Neuronal stem cell (in vitro differentiated cells): ENCODE measurements at regions not wholly inside any gene's neighbourhood (a gene's known extent, or its start where the extent isn't known, plus 50 kb on each side); places are given as distances from the start of the nearest gene placed in this dataset.
A peak's percentile ranks its signal among the peaks of the same experiment; 100 is the strongest.

Source experiments
- DNase-seq: peaks from one replicate; pipeline ENCODE4 v3.0.0-alpha.2; 2013; ENCODE audit warnings: low spot score
- H2AFZ ChIP-seq: one replicate; pipeline ENCODE4 v1.6.1; 2013; ENCODE audit warnings: mild to moderate bottlenecking, low read length, inconsistent platforms
- H2AK5ac ChIP-seq: 2 replicates; pipeline ENCODE4 v1.6.1; 2013; ENCODE audit warnings: low read depth, mild to moderate bottlenecking, inconsistent platforms, low read length, moderate library complexity, mixed read lengths
- H2BK120ac ChIP-seq: 2 replicates; pipeline ENCODE4 v1.6.1; 2013; ENCODE audit warnings: low read depth, mild to moderate bottlenecking, inconsistent platforms, low read length, moderate library complexity, mixed read lengths
- H2BK12ac ChIP-seq: one replicate; pipeline ENCODE4 v1.6.1; 2013; ENCODE audit warnings: low read length, inconsistent platforms
- H2BK15ac ChIP-seq: 2 replicates; pipeline ENCODE4 v1.6.1; 2013; ENCODE audit warnings: mild to moderate bottlenecking, low read length, inconsistent platforms, mixed read lengths
- H2BK5ac ChIP-seq: one replicate; pipeline ENCODE4 v1.6.1; 2013; ENCODE audit warnings: inconsistent platforms, mild to moderate bottlenecking, low read length, moderate library complexity
- H3K14ac ChIP-seq: one replicate; pipeline ENCODE4 v1.6.1; 2013; ENCODE audit warnings: low read length, inconsistent platforms
- H3K18ac ChIP-seq: 2 replicates; pipeline ENCODE4 v1.6.1; 2013; ENCODE audit warnings: low read length, inconsistent platforms
- H3K23ac ChIP-seq: 2 replicates; pipeline ENCODE4 v1.6.1; 2013; ENCODE audit warnings: low read depth, mild to moderate bottlenecking, mixed read lengths, low read length, inconsistent platforms; ENCODE audit not compliant: poor library complexity
- H3K27ac ChIP-seq: replicated peaks from 3 replicates; pipeline ENCODE4 v1.5.1; 2013; ENCODE audit warnings: low read length, inconsistent platforms
- H3K27me3 ChIP-seq, 3 experiments: 2 replicates each; pipeline ENCODE4 v1.6.1; 2013; ENCODE audit warnings: low read length in 3 of 3, mild to moderate bottlenecking in 2 of 3, inconsistent platforms in 1 of 3, low read depth in 1 of 3, mixed read lengths in 1 of 3, moderate library complexity in 1 of 3; ENCODE audit not compliant: control insufficient read depth in 3 of 3, insufficient read depth in 3 of 3
- H3K36me3 ChIP-seq, 2 donors: replicated peaks in 1 of 2; 2 replicates each; pipeline ENCODE4 v1.6.1; 2013; ENCODE audit warnings: low read length in 2 of 2; ENCODE audit not compliant: control insufficient read depth in 2 of 2, insufficient read depth in 2 of 2
- H3K4ac ChIP-seq: 2 replicates; pipeline ENCODE4 v1.6.1; 2013; ENCODE audit warnings: inconsistent platforms, mild to moderate bottlenecking, low read length, moderate library complexity
- H3K4me1 ChIP-seq, 2 donors: 1 replicate in 1 of 2; 2 replicates in 1 of 2; pipeline ENCODE4 v1.6.1; 2013; ENCODE audit warnings: low read length in 2 of 2, low read depth in 1 of 2; ENCODE audit not compliant: control insufficient read depth in 2 of 2, insufficient read depth in 1 of 2
- H3K4me2 ChIP-seq: one replicate; pipeline ENCODE4 v1.6.1; 2013; ENCODE audit warnings: mild to moderate bottlenecking, low read length, inconsistent platforms; ENCODE audit not compliant: insufficient read depth, poor library complexity, severe bottlenecking
- H3K4me3 ChIP-seq, 2 donors: 2 replicates each; pipeline ENCODE4 v1.5.1; 2013; ENCODE audit warnings: low read length in 2 of 2, mild to moderate bottlenecking in 2 of 2, inconsistent platforms in 1 of 2, moderate library complexity in 1 of 2
- H3K79me1 ChIP-seq: one replicate; pipeline ENCODE4 v1.6.1; 2013; ENCODE audit warnings: low read depth, mild to moderate bottlenecking, inconsistent platforms, low read length, moderate library complexity
- H3K9ac ChIP-seq: one replicate; pipeline ENCODE4 v1.6.1; 2013; ENCODE audit warnings: mild to moderate bottlenecking, low read depth, low read length, inconsistent platforms; ENCODE audit not compliant: poor library complexity
- H3K9me3 ChIP-seq, 2 donors: replicated peaks in 1 of 2; 2 replicates each; pipeline versions ENCODE3 to v1.6.1; 2013; ENCODE audit warnings: low read length in 2 of 2, mild to moderate bottlenecking in 2 of 2, inconsistent platforms in 1 of 2, low read depth in 1 of 2, mixed read lengths in 1 of 2, moderate library complexity in 1 of 2; ENCODE audit not compliant: control insufficient read depth in 2 of 2, insufficient read depth in 1 of 2
- H4K8ac ChIP-seq: one replicate; pipeline ENCODE4 v1.6.1; 2013; ENCODE audit warnings: low read depth, mild to moderate bottlenecking, inconsistent platforms, low read length, moderate library complexity
- H4K91ac ChIP-seq: one replicate; pipeline ENCODE4 v1.6.1; 2013; ENCODE audit warnings: low read length, low read depth, mild to moderate bottlenecking, inconsistent platforms; ENCODE audit not compliant: poor library complexity
- WGBS, 2 donors: extraction: QIAGEN DNeasy Blood & Tissue Kit; methylation state at CpG; one replicate each; pipeline ENCODE4 v1.1.7; 2013; ENCODE audit warnings: missing lambda C conversion rate in 2 of 2, mixed read lengths in 1 of 2; ENCODE audit not compliant: insufficient read length in 2 of 2, insufficient replicate concordance in 1 of 2; ENCODE audit errors: extremely low coverage in 2 of 2; 5-methylcytosine and 5-hydroxymethylcytosine counted together

GRCh38 chr2:211045025-211045424 lies 488.6 kb downstream of the CPS1 start:
- Histone ChIP-seq H3K4ac (no peak overlapping the region), H3K18ac (no peak overlapping the region), H3K9ac (no peak overlapping the region), H4K8ac (no peak overlapping the region), H2BK12ac (no peak overlapping the region), H3K79me1 (no peaks in the 10 kb centered on the region), H3K9me3 (no peaks in the 10 kb centered on the region), H3K27ac (no peak overlapping the region), H3K4me3 (no peak overlapping the region), H3K4me2 (no peak overlapping the region), H3K14ac (no peak overlapping the region), H3K27me3 (no peaks in the 10 kb centered on the region), H2BK15ac (no peak overlapping the region), H2BK5ac (no peak overlapping the region), H2BK120ac (no peak overlapping the region), H2AFZ (no peak overlapping the region), H3K23ac (no peak overlapping the region), H3K36me3 (no peaks in the 10 kb centered on the region), H4K91ac (no peak overlapping the region), H2AK5ac (no peak overlapping the region), H3K4me1 (peaks cover 0 to 2% of the 10 kb centered on the region in 2 donors)
- WGBS, 2 donors = no CpG with 5 or more reads among the region's 2 CpGs
- no peak for DNase-seq

GRCh38 chr2:211049321-211050018 lies 493.1 kb downstream of the CPS1 start:
- Histone ChIP-seq H4K8ac (no peak overlapping the region), H3K9me3 (no peaks in the 10 kb centered on the region), H3K9ac (no peak overlapping the region), H3K4ac (no peak overlapping the region), H2AK5ac (no peak overlapping the region), H3K4me1 (peaks cover 0 to 2% of the 10 kb centered on the region in 2 donors), H4K91ac (no peak overlapping the region), H3K79me1 (no peaks in the 10 kb centered on the region), H2AFZ (no peak overlapping the region), H3K4me3 (no peak overlapping the region), H2BK12ac (no peak overlapping the region), H2BK120ac (no peak overlapping the region), H2BK15ac (no peak overlapping the region), H3K27ac (no peak overlapping the region), H3K36me3 (no peaks in the 10 kb centered on the region), H3K18ac (no peak overlapping the region), H3K23ac (no peak overlapping the region), H3K27me3 (no peaks in the 10 kb centered on the region), H3K4me2 (no peak overlapping the region), H2BK5ac (no peak overlapping the region), H3K14ac (no peak overlapping the region)
- no CpG with 5 or more reads among the region's 4 CpGs for WGBS, 2 donors
- DNase-seq = no peak

- Histone ChIP-seq H2BK12ac (no peak overlapping the region), H3K9ac (no peak overlapping the region), H3K79me1 (no peaks in the 10 kb centered on the region), H2AK5ac (no peak overlapping the region), H3K4me2 (no peak overlapping the region), H3K23ac (no peak overlapping the region), H2BK120ac (no peak overlapping the region), H3K9me3 (no peaks in the 10 kb centered on the region), H3K18ac (no peak overlapping the region), H2AFZ (peak overlapping the region; percentile 72), H4K8ac (no peak overlapping the region), H3K4ac (no peak overlapping the region), H2BK15ac (no peak overlapping the region), H3K4me1 (no peaks in the 10 kb centered on the region), H3K27ac (no peak overlapping the region), H4K91ac (no peak overlapping the region), H3K4me3 (no peak overlapping the region), H3K14ac (no peak overlapping the region), H2BK5ac (no peak overlapping the region), H3K27me3 (no peaks in the 10 kb centered on the region), H3K36me3 (no peaks in the 10 kb centered on the region)
- WGBS, 2 donors = no CpG with 5 or more reads among the region's 5 CpGs
- no peak for DNase-seq
These were observed 499.0 kb downstream of the CPS1 start for GRCh38 chr2:211055438-211055837.

GRCh38 chr2:211061612-211062296 lies 505.4 kb downstream of the CPS1 start:
- Histone ChIP-seq H3K23ac (no peak overlapping the region), H2BK120ac (no peak overlapping the region), H3K4me2 (no peak overlapping the region), H4K91ac (no peak overlapping the region), H3K14ac (no peak overlapping the region), H2BK12ac (no peak overlapping the region), H2BK15ac (no peak overlapping the region), H2AK5ac (no peak overlapping the region), H2AFZ (no peak overlapping the region), H3K27ac (no peak overlapping the region), H2BK5ac (no peak overlapping the region), H3K27me3 (no peaks in the 10 kb centered on the region), H3K18ac (no peak overlapping the region), H3K79me1 (no peaks in the 10 kb centered on the region), H3K4me1 (no peaks in the 10 kb centered on the region), H4K8ac (no peak overlapping the region), H3K9me3 (no peaks in the 10 kb centered on the region), H3K9ac (no peak overlapping the region), H3K4me3 (no peak overlapping the region), H3K36me3 (no peaks in the 10 kb centered on the region), H3K4ac (no peak overlapping the region)
- no CpG with 5 or more reads among the region's 4 CpGs for WGBS, 2 donors
- no peak for DNase-seq
